Mesendoderm (in vitro differentiated cells): ENCODE measurements at regions not wholly inside any gene's neighbourhood (a gene's known extent, or its start where the extent isn't known, plus 50 kb on each side); places are given as distances from the start of the nearest gene placed in this dataset.
A peak's percentile ranks its signal among the peaks of the same experiment; 100 is the strongest.

Experiments
- DNase-seq: peaks from one replicate; pipeline ENCODE4 v3.0.0; 2013
- H2AK5ac ChIP-seq: 2 replicates; pipeline ENCODE4 v1.6.1; 2013; ENCODE audit warnings: low read length, inconsistent platforms
- H2BK120ac ChIP-seq: 2 replicates; pipeline ENCODE4 v1.6.1; 2013; ENCODE audit warnings: low read depth, mild to moderate bottlenecking, low read length, moderate library complexity, mixed read lengths
- H2BK15ac ChIP-seq: replicated peaks from 2 replicates; pipeline ENCODE4 v1.6.1; 2013; ENCODE audit warnings: low read depth, mild to moderate bottlenecking, moderate library complexity
- H2BK5ac ChIP-seq: 2 replicates; pipeline ENCODE4 v1.6.1; 2013; ENCODE audit warnings: low read length, inconsistent platforms
- H3K18ac ChIP-seq: 2 replicates; pipeline ENCODE4 v1.6.1; 2013; ENCODE audit warnings: mild to moderate bottlenecking, low read length, mixed read lengths
- H3K23ac ChIP-seq: one replicate; pipeline ENCODE4 v1.6.1; 2013; ENCODE audit warnings: low read length
- H3K27ac ChIP-seq: 2 replicates; pipeline ENCODE4 v1.5.1; 2013; ENCODE audit warnings: low read depth, mild to moderate bottlenecking, inconsistent platforms, low read length, moderate library complexity
- H3K27me3 ChIP-seq: 2 replicates; pipeline ENCODE4 v1.6.1; 2013; ENCODE audit warnings: low read length, control low read depth, mild to moderate bottlenecking, inconsistent platforms; ENCODE audit not compliant: insufficient read depth, poor library complexity
- H3K36me3 ChIP-seq: 2 replicates; pipeline ENCODE4 v1.6.1; 2013; ENCODE audit warnings: low read length, inconsistent platforms; ENCODE audit not compliant: control insufficient read depth, insufficient read depth
- H3K4ac ChIP-seq: one replicate; pipeline ENCODE4 v1.6.1; 2013; ENCODE audit warnings: low read depth, mild to moderate bottlenecking, low read length, moderate library complexity
- H3K4me1 ChIP-seq: 2 replicates; pipeline ENCODE4 v1.6.1; 2013; ENCODE audit warnings: low read depth, low read length, inconsistent platforms; ENCODE audit not compliant: control insufficient read depth
- H3K4me2 ChIP-seq: 2 replicates; pipeline ENCODE4 v1.6.1; 2013; ENCODE audit warnings: low read length
- H3K4me3 ChIP-seq: 2 replicates; pipeline ENCODE4 v1.5.1; 2013; ENCODE audit warnings: mild to moderate bottlenecking, low read length
- H3K56ac ChIP-seq: one replicate; pipeline ENCODE4 v1.6.1; 2013; ENCODE audit warnings: low read length
- H3K79me1 ChIP-seq: 2 replicates; pipeline ENCODE4 v1.6.1; 2013; ENCODE audit warnings: low read length, inconsistent platforms
- H3K79me2 ChIP-seq: 2 replicates; pipeline ENCODE4 v1.6.1; 2013; ENCODE audit warnings: mild to moderate bottlenecking, low read length; ENCODE audit not compliant: control insufficient read depth, insufficient read depth
- H3K9ac ChIP-seq: 2 replicates; pipeline ENCODE4 v1.6.1; 2013; ENCODE audit warnings: low read length, inconsistent platforms
- H4K5ac ChIP-seq: one replicate; pipeline ENCODE4 v1.6.1; 2013; ENCODE audit warnings: low read length
- H4K8ac ChIP-seq: one replicate; pipeline ENCODE4 v1.6.1; 2013; ENCODE audit warnings: low read depth, mild to moderate bottlenecking, control low read depth, low read length, moderate library complexity
- WGBS: extraction: QIAGEN DNeasy Blood & Tissue Kit; methylation state at CpG from one replicate; pipeline ENCODE4 v1.1.7; 2013; ENCODE audit warnings: low lambda C conversion rate, missing lambda C conversion rate; ENCODE audit not compliant: insufficient coverage; ENCODE audit errors: extremely low coverage; 5-methylcytosine and 5-hydroxymethylcytosine counted together

DNA sequence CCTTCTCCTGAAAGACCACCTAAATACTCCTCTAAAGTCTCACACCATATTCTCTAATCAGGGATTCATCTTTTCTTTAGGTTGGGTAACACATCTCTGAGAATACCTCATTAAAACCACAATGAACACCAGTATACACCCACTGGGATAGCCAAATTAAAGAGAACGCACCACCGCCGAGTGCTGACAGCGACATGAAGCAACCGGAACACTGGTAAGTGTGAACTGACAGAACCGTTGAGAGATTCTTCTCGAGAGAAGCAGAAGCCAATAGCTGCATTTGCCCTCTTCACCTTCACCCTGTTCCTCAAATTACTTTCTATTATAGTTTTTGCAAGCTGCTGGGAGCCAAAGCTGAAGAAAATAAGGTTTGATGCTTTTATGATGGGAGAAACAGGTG is 318.5 kb downstream of the FBXO15 start:
- no peak overlapping the region for H3K4ac ChIP-seq
- H3K4me2 ChIP-seq, result no peak overlapping the region
- no peaks in the 10 kb centered on the region for H3K27me3 ChIP-seq
- H2BK5ac ChIP-seq, result no peak overlapping the region
- no peak overlapping the region for H3K23ac ChIP-seq
- no peaks in the 10 kb centered on the region for H3K4me1 ChIP-seq
- H3K4me3 ChIP-seq, result no peak overlapping the region
- H2BK120ac ChIP-seq, result no peak overlapping the region
- H3K79me2 ChIP-seq, result no peaks in the 10 kb centered on the region
- no peak overlapping the region for H3K18ac ChIP-seq
- no CpG with 5 or more reads among the region's 7 CpGs for WGBS
- no peak overlapping the region for H2BK15ac ChIP-seq
- H2AK5ac ChIP-seq, result no peak overlapping the region
- H3K56ac ChIP-seq, result no peak overlapping the region
- no peak overlapping the region for H3K27ac ChIP-seq
- H4K5ac ChIP-seq, result no peak overlapping the region
- no peak overlapping the region for H3K9ac ChIP-seq
- no peak overlapping the region for H4K8ac ChIP-seq
- no peak for DNase-seq
- H3K79me1 ChIP-seq, result no peaks in the 10 kb centered on the region
- H3K36me3 ChIP-seq, result no peaks in the 10 kb centered on the region

DNA sequence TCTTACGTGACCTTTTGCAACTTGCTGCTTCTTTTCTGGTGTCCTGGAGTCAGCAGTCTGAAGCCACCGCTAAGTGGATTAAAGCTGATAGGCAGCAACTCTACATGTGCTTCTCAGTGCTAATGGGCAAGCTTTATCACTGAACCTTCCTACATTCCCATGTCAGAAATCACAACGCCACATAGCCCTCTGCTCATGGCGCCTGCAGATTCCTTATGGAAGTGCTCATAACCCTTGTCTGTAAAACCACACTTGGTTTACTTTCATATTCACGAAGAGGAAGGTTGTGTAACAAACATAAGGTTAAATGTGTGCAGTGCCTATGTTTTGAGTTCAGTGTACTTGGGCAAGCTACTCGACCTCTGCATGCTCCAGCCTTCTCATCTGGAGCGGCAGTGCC is 319.8 kb downstream of the FBXO15 start:
- no peak overlapping the region for H3K23ac ChIP-seq
- no peaks in the 10 kb centered on the region for H3K79me2 ChIP-seq
- H3K79me1 ChIP-seq, result no peaks in the 10 kb centered on the region
- no peak overlapping the region for H4K8ac ChIP-seq
- H2BK15ac ChIP-seq, result no peak overlapping the region
- no peak overlapping the region for H3K4ac ChIP-seq
- peak; percentile 1 for DNase-seq
- no peaks in the 10 kb centered on the region for H3K27me3 ChIP-seq
- H3K56ac ChIP-seq, result no peak overlapping the region
- no peak overlapping the region for H2BK5ac ChIP-seq
- no peaks in the 10 kb centered on the region for H3K4me1 ChIP-seq
- H2AK5ac ChIP-seq, result no peak overlapping the region
- no peak overlapping the region for H3K9ac ChIP-seq
- H3K18ac ChIP-seq, result no peak overlapping the region
- no peak overlapping the region for H3K27ac ChIP-seq
- H2BK120ac ChIP-seq, result no peak overlapping the region
- no peak overlapping the region for H3K4me2 ChIP-seq
- H3K36me3 ChIP-seq, result no peaks in the 10 kb centered on the region
- WGBS, result no CpG with 5 or more reads among the region's 7 CpGs
- no peak overlapping the region for H3K4me3 ChIP-seq
- H4K5ac ChIP-seq, result no peak overlapping the region

DNA sequence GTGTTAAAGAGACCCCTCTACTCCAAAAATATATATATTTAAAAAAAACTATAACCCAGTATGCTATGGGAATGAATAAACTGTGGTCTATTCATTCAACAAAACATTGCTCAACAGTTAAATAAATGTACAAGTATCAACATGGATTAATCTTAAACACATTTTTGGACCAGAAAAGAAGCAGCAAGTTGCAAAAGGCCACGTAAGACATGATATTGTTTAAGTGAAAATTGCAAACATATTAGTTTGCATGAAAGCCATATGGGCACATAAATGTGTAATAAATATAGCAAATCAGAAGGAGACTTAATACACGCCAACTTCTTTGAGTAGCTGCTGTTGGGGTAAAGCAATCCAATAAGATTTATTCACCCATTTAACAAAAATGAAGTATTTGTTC is 321.5 kb downstream of the FBXO15 start:
- Histone ChIP-seq H3K23ac (no peak overlapping the region), H4K5ac (no peak overlapping the region), H3K18ac (no peak overlapping the region), H3K79me2 (no peaks in the 10 kb centered on the region), H2BK120ac (no peak overlapping the region), H3K9ac (no peak overlapping the region), H3K36me3 (no peaks in the 10 kb centered on the region), H3K27ac (no peak overlapping the region), H3K4me3 (no peak overlapping the region), H2BK15ac (no peak overlapping the region), H4K8ac (no peak overlapping the region), H2AK5ac (no peak overlapping the region), H3K4me2 (no peak overlapping the region), H3K4me1 (no peaks in the 10 kb centered on the region), H3K4ac (no peak overlapping the region), H3K56ac (no peak overlapping the region), H3K79me1 (no peaks in the 10 kb centered on the region), H3K27me3 (no peaks in the 10 kb centered on the region), H2BK5ac (no peak overlapping the region)
- WGBS, result no CpG with 5 or more reads among the region's 2 CpGs
- no peak for DNase-seq

DNA sequence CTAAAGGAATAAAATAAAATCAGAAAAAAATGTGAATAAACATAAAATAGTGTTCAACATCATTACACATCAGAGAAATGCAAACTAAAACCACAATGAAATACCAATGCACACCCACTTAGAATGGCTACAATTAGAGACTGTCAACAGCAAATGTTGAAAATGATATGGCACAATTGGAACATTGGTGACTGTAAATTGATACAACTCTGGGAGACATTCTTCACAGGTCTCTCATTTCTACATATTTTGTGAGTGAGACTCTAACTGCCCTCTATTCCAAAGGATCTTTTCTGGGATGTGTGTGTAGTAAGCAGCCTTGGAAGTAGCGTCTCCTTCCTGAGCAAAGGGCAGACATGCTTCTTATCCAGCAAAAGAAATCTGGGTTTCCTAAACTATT is 323.0 kb downstream of the FBXO15 start:
- Histone ChIP-seq H3K18ac (no peak overlapping the region), H3K9ac (no peak overlapping the region), H2AK5ac (no peak overlapping the region), H3K4me2 (no peak overlapping the region), H3K27me3 (no peaks in the 10 kb centered on the region), H3K79me1 (no peaks in the 10 kb centered on the region), H3K4ac (no peak overlapping the region), H2BK15ac (no peak overlapping the region), H4K5ac (no peak overlapping the region), H3K56ac (no peak overlapping the region), H3K36me3 (no peaks in the 10 kb centered on the region), H3K27ac (no peak overlapping the region), H3K4me1 (no peaks in the 10 kb centered on the region), H4K8ac (no peak overlapping the region), H2BK5ac (no peak overlapping the region), H3K4me3 (no peak overlapping the region), H2BK120ac (no peak overlapping the region), H3K23ac (no peak overlapping the region), H3K79me2 (no peaks in the 10 kb centered on the region)
- DNase-seq, result no peak
- no CpG with 5 or more reads among the region's 1 CpG for WGBS

DNA sequence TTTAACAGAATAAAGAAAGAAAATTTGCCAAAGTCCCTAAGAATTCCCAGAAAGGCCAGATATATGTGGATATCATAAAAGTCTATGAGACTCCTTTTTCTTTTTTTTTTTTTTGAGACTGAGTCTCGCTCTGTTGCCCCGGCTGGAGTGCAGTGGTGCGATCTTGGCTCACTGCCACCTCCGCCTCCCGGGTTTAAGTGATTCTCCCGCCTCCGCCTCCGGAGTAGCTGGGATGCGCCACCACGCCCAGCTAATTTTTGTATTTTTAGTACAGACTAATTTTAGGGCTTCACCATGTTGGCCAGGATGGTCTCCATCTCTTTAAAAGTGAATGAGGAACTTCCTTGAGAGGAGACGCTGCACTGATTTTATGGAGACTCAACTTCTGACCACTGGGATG is 335.2 kb downstream of the FBXO15 start:
- no peak overlapping the region for H2AK5ac ChIP-seq
- no peak overlapping the region for H3K4me3 ChIP-seq
- no peaks in the 10 kb centered on the region for H3K4me1 ChIP-seq
- H3K18ac ChIP-seq, result no peak overlapping the region
- no peaks in the 10 kb centered on the region for H3K79me1 ChIP-seq
- no peak overlapping the region for H2BK15ac ChIP-seq
- H3K27ac ChIP-seq, result no peak overlapping the region
- H4K5ac ChIP-seq, result no peak overlapping the region
- no peaks in the 10 kb centered on the region for H3K27me3 ChIP-seq
- no peak overlapping the region for H4K8ac ChIP-seq
- no peak overlapping the region for H3K56ac ChIP-seq
- H2BK120ac ChIP-seq, result no peak overlapping the region
- no peak overlapping the region for H3K9ac ChIP-seq
- no CpG with 5 or more reads among the region's 11 CpGs for WGBS
- DNase-seq, result no peak
- H3K23ac ChIP-seq, result no peak overlapping the region
- no peaks in the 10 kb centered on the region for H3K36me3 ChIP-seq
- no peak overlapping the region for H3K4me2 ChIP-seq
- no peaks in the 10 kb centered on the region for H3K79me2 ChIP-seq
- H3K4ac ChIP-seq, result no peak overlapping the region
- H2BK5ac ChIP-seq, result no peak overlapping the region

DNA sequence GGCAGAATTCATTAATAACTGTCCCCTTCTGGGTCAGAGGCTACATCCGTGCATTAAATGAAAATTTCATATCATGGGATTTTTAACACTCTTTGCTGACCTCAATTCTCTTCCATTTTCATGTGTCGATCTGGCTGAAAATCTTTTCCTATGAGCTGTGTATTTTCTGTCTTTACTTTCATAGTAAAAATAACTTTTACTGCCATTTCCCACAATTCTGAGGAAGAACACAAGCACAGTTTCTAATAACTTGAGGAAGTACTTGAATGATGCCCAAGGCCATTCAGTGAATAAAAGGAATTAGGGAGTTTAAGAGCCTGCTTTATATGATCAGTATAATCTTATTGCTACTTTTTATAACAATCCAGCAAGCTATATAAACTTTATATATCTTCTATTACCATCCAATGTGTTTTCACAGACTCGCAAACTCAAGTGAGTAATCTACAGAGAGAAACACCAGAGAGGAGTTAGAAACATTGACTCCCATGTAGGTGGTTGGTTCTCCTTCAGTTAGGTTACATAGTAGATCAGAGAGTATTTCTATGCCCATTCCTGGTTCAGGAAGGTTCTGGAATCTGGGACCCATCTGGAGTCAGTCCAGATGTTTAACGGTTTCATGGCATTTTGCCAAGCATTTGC is 340.0 kb downstream of the FBXO15 start:
- Histone ChIP-seq H3K79me2 (no peaks in the 10 kb centered on the region), H4K8ac (no peak overlapping the region), H3K9ac (no peak overlapping the region), H2BK5ac (no peak overlapping the region), H3K27ac (no peak overlapping the region), H3K18ac (no peak overlapping the region), H2BK120ac (no peak overlapping the region), H3K36me3 (no peaks in the 10 kb centered on the region), H3K4me3 (no peak overlapping the region), H3K4ac (no peak overlapping the region), H3K4me2 (no peak overlapping the region), H3K23ac (no peak overlapping the region), H3K79me1 (no peaks in the 10 kb centered on the region), H2BK15ac (no peak overlapping the region), H4K5ac (no peak overlapping the region), H3K56ac (no peak overlapping the region), H3K4me1 (no peaks in the 10 kb centered on the region), H2AK5ac (no peak overlapping the region), H3K27me3 (no peaks in the 10 kb centered on the region)
- no CpG with 5 or more reads among the region's 4 CpGs for WGBS
- no peak for DNase-seq
